KMS-11 (cell line): ENCODE measurements at regions not wholly inside any gene's neighbourhood (a gene's known extent, or its start where the extent isn't known, plus 50 kb on each side); places are given as distances from the start of the nearest gene placed in this dataset.

Source experiments
- H2AFZ ChIP-seq: fragments of 200-600 bp; sonication (generic); 2 replicates; pipeline ENCODE4 v1.6.1; 2016; ENCODE audit warnings: antibody characterized with exemption, mixed run types, low read depth
- H3K27ac ChIP-seq: fragments of 200-600 bp; sonication (generic); 2 replicates; pipeline ENCODE4 v1.6.1; 2016; ENCODE audit warnings: mild to moderate bottlenecking, mixed run types
- H3K27me3 ChIP-seq: fragments of 200-600 bp; sonication (generic); 2 replicates; pipeline ENCODE4 v1.6.1; 2017; ENCODE audit warnings: mild to moderate bottlenecking, low read depth, mixed run types, moderate library complexity; ENCODE audit not compliant: insufficient read depth
- H3K36me3 ChIP-seq: fragments of 200-600 bp; sonication (generic); 2 replicates; pipeline ENCODE4 v1.6.1; 2017; ENCODE audit warnings: mild to moderate bottlenecking, mixed run types; ENCODE audit not compliant: insufficient read depth
- H3K4me1 ChIP-seq: fragments of 200-600 bp; sonication (generic); 2 replicates; pipeline ENCODE4 v1.6.1; 2016; ENCODE audit warnings: mild to moderate bottlenecking, low read depth, mixed run types; ENCODE audit not compliant: poor library complexity, severe bottlenecking
- H3K4me2 ChIP-seq: fragments of 200-600 bp; sonication (generic); 2 replicates; pipeline ENCODE4 v1.7.0; 2016; ENCODE audit warnings: mild to moderate bottlenecking, mixed run types
- H3K4me3 ChIP-seq: fragments of 200-600 bp; sonication (generic); IDR thresholded peaks from 2 replicates; pipeline ENCODE4 v1.6.1; 2017; ENCODE audit warnings: low read depth, low read length, mixed read lengths; ENCODE audit not compliant: insufficient read depth
- H3K79me2 ChIP-seq: fragments of 200-600 bp; sonication (generic); 2 replicates; pipeline ENCODE4 v1.6.1; 2016; ENCODE audit warnings: low read depth, mixed run types; ENCODE audit not compliant: insufficient read depth
- H3K9ac ChIP-seq: fragments of 200-600 bp; sonication (generic); 2 replicates; pipeline ENCODE4 v1.6.1; 2016; ENCODE audit warnings: mild to moderate bottlenecking, mixed run types
- H4K20me1 ChIP-seq: fragments of 200-600 bp; sonication (generic); 2 replicates; pipeline ENCODE4 v1.6.1; 2016; ENCODE audit warnings: mild to moderate bottlenecking, mixed run types; ENCODE audit not compliant: insufficient read depth
- CTCF ChIP-seq: fragments of 200-600 bp; sonication (generic); conservative IDR thresholded peaks from 2 replicates; pipeline ENCODE4 v1.6.1; 2017; ENCODE audit warnings: low read depth, mild to moderate bottlenecking, antibody characterized with exemption, low read length, moderate library complexity, mixed read lengths

DNA sequence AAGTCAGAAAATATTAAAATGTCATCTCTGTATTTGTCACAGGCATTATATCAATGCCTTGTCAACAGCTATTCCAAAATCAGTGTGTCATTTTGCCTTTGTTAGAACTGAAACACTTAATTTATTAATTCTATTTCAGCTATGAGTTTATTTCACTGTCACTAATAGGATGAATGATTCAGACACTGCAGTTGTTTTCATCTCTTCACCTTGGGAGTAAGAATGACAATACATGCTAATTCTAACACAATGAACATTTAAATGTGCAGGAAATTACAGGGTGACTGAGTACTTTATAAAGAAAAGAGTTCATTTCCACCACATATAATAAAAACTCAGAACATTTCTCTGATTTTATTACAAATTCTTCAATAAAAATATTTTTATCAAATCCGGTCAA is 109.7 kb downstream of the P2RY1 start:
- H3K4me2 ChIP-seq = no peak overlapping the region
- no peak overlapping the region for H3K4me3 ChIP-seq
- no peaks in the 10 kb centered on the region for H4K20me1 ChIP-seq
- no peak overlapping the region for H2AFZ ChIP-seq
- no peak for TF ChIP-seq CTCF
- no peak overlapping the region for H3K27ac ChIP-seq
- H3K27me3 ChIP-seq = no peaks in the 10 kb centered on the region
- no peaks in the 10 kb centered on the region for H3K79me2 ChIP-seq
- H3K9ac ChIP-seq = no peak overlapping the region
- H3K36me3 ChIP-seq = no peaks in the 10 kb centered on the region
- H3K4me1 ChIP-seq = no peaks in the 10 kb centered on the region

DNA sequence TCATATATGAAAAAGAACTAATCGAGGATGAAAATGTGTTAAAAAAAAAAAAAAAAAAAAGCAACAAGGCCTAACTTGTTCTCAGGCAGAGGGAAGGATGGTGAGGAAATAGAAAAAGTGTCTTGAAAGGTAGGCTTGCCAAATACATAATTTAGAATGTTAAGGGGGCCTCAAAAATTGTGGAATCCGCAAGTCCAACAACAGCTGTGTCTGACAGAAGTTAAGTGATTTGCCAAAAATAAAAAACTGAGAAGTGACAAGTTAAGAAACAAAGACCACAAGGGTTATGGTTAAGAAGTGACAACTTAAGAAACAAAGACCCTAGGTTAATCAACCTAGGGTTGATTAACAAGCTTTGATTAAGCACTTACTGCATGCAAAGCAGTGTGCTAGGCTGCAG is 110.6 kb downstream of the P2RY1 start:
- Histone ChIP-seq H3K27me3 (no peaks in the 10 kb centered on the region), H3K9ac (no peak overlapping the region), H3K4me2 (no peak overlapping the region), H3K27ac (no peak overlapping the region), H3K4me3 (no peak overlapping the region), H3K36me3 (no peaks in the 10 kb centered on the region), H2AFZ (no peak overlapping the region), H3K79me2 (no peaks in the 10 kb centered on the region), H3K4me1 (no peaks in the 10 kb centered on the region), H4K20me1 (no peaks in the 10 kb centered on the region)
- no peak for TF ChIP-seq CTCF

GRCh38 chr3:152957491-152957890 is 122.6 kb downstream of the P2RY1 start:
- no peaks in the 10 kb centered on the region for H3K36me3 ChIP-seq
- no peak overlapping the region for H3K4me3 ChIP-seq
- H3K27me3 ChIP-seq = no peaks in the 10 kb centered on the region
- H4K20me1 ChIP-seq = no peaks in the 10 kb centered on the region
- TF ChIP-seq CTCF = no peak
- H3K9ac ChIP-seq = no peak overlapping the region
- no peak overlapping the region for H3K4me2 ChIP-seq
- no peak overlapping the region for H2AFZ ChIP-seq
- H3K4me1 ChIP-seq = no peaks in the 10 kb centered on the region
- H3K79me2 ChIP-seq = no peaks in the 10 kb centered on the region
- no peak overlapping the region for H3K27ac ChIP-seq

- no peak for TF ChIP-seq CTCF
- Histone ChIP-seq H3K4me3 (no peak overlapping the region), H2AFZ (no peak overlapping the region), H3K4me2 (no peak overlapping the region), H3K4me1 (no peaks in the 10 kb centered on the region), H4K20me1 (no peaks in the 10 kb centered on the region), H3K27me3 (no peaks in the 10 kb centered on the region), H3K36me3 (no peaks in the 10 kb centered on the region), H3K27ac (no peak overlapping the region), H3K9ac (no peak overlapping the region), H3K79me2 (no peaks in the 10 kb centered on the region)
Measured at GRCh38 chr3:152959307-152959706, 124.4 kb downstream of the P2RY1 start.

- no peak overlapping the region for H3K4me2 ChIP-seq
- no peaks in the 10 kb centered on the region for H4K20me1 ChIP-seq
- H3K27ac ChIP-seq = no peak overlapping the region
Measured at GRCh38 chr3:152960684-152961083, 125.8 kb downstream of the P2RY1 start.

More at GRCh38 chr3:152960684-152961083, 125.8 kb downstream of the P2RY1 start:
- Histone ChIP-seq H2AFZ (no peak overlapping the region), H3K36me3 (no peaks in the 10 kb centered on the region), H3K4me1 (no peaks in the 10 kb centered on the region), H3K79me2 (no peaks in the 10 kb centered on the region), H3K4me3 (no peak overlapping the region), H3K9ac (no peak overlapping the region), H3K27me3 (no peaks in the 10 kb centered on the region)
- no peak for TF ChIP-seq CTCF
